Esophagus squamous epithelium (tissue), 4 donors: ENCODE measurements at regions not wholly inside any gene's neighbourhood (a gene's known extent, or its start where the extent isn't known, plus 50 kb on each side); places are given as distances from the start of the nearest gene placed in this dataset.

Experiments used
- CTCF ChIP-seq, 6 experiments: fragments of 450-650 bp in 4 of 6; fragments of 200-600 bp in 2 of 6; sonication (generic) in 2 of 6; IDR thresholded peaks; one replicate each; pipeline ENCODE4 v1.5.1; 2016 to 2019; ENCODE audit warnings: antibody characterized with exemption in 6 of 6, mild to moderate bottlenecking in 4 of 6, moderate library complexity in 4 of 6
- POLR2A ChIP-seq, 4 donors: fragments of 450-650 bp; IDR thresholded peaks; one replicate each; pipeline ENCODE4 v1.6.1; 2017; ENCODE audit warnings: antibody characterized with exemption in 4 of 4, mild to moderate bottlenecking in 4 of 4, moderate library complexity in 3 of 4

- TF ChIP-seq POLR2A (IDR thresholded peaks at IDR 0.05) (no peak), CTCF (IDR thresholded peaks at IDR 0.05) (no peak)
These were observed 125.5 kb upstream of the ERRFI1 start for GRCh38 chr1:8151647-8152046.
